MM.1S (cell line): ENCODE measurements at regions not wholly inside any gene's neighbourhood (a gene's known extent, or its start where the extent isn't known, plus 50 kb on each side); places are given as distances from the start of the nearest gene placed in this dataset.

Experiments
- DNase-seq: peaks from one replicate; pipeline ENCODE4 v3.0.0-alpha.2; 2015
- H2AFZ ChIP-seq: fragments of 300-600 bp; sonication (generic); 2 replicates; pipeline ENCODE4 v1.6.0; 2016; ENCODE audit warnings: antibody characterized with exemption, low read length
- H3F3A ChIP-seq: fragments of 300-600 bp; sonication (generic); 2 replicates; pipeline ENCODE4 v1.6.1; 2016; ENCODE audit warnings: mild to moderate bottlenecking, antibody characterized with exemption, low read length, moderate library complexity, mixed read lengths; ENCODE audit not compliant: insufficient read depth
- H3K27ac ChIP-seq: fragments of 300-600 bp; sonication (generic); 2 replicates; pipeline ENCODE4 v1.5.1; 2016; ENCODE audit warnings: mild to moderate bottlenecking, low read length
- H3K27me3 ChIP-seq: fragments of 300-600 bp; sonication (generic); replicated peaks from 2 replicates; pipeline ENCODE4 v1.6.0; 2016; ENCODE audit warnings: low read length; ENCODE audit not compliant: insufficient read depth
- H3K36me3 ChIP-seq: fragments of 300-600 bp; sonication (generic); replicated peaks from 2 replicates; pipeline ENCODE4 v1.6.1; 2016; ENCODE audit warnings: mild to moderate bottlenecking, low read length, mixed read lengths; ENCODE audit not compliant: insufficient read depth
- H3K4me1 ChIP-seq: fragments of 300-600 bp; sonication (generic); 2 replicates; pipeline ENCODE4 v1.6.1; 2016; ENCODE audit warnings: low read length, mixed read lengths
- H3K4me2 ChIP-seq: fragments of 300-600 bp; sonication (generic); 2 replicates; pipeline ENCODE4 v1.6.0; 2016; ENCODE audit warnings: low read depth, low read length
- H3K4me3 ChIP-seq: fragments of 300-600 bp; sonication (generic); 2 replicates; pipeline ENCODE4 v1.5.1; 2016; ENCODE audit warnings: low read length, mixed read lengths
- H3K79me2 ChIP-seq: fragments of 300-600 bp; sonication (generic); 2 replicates; pipeline ENCODE4 v1.6.1; 2016; ENCODE audit warnings: mixed run types, low read length, mixed read lengths
- H3K9ac ChIP-seq: fragments of 300-600 bp; sonication (generic); 2 replicates; pipeline ENCODE4 v1.6.1; 2016; ENCODE audit warnings: low read length, mixed read lengths
- H3K9me2 ChIP-seq: fragments of 300-600 bp; sonication (generic); replicated peaks from 2 replicates; pipeline ENCODE4 v1.6.1; 2016; ENCODE audit warnings: mild to moderate bottlenecking, low read length, mixed read lengths; ENCODE audit not compliant: insufficient read depth
- H3K9me3 ChIP-seq: fragments of 300-600 bp; sonication (generic); replicated peaks from 2 replicates; pipeline ENCODE4 v1.6.1; 2016; ENCODE audit warnings: mild to moderate bottlenecking, low read length, mixed read lengths; ENCODE audit not compliant: insufficient read depth
- H4K20me1 ChIP-seq: fragments of 300-600 bp; sonication (generic); 2 replicates; pipeline ENCODE4 v1.6.1; 2016; ENCODE audit warnings: mild to moderate bottlenecking, low read length, moderate library complexity, mixed read lengths; ENCODE audit not compliant: insufficient read depth
- CTCF ChIP-seq: fragments of 300-600 bp; sonication (generic); IDR thresholded peaks from 2 replicates; pipeline ENCODE4 v1.5.1; 2016; ENCODE audit warnings: antibody characterized with exemption, low read length, mixed read lengths
- EZH2 ChIP-seq: fragments of 300-600 bp; sonication (generic); optimal IDR thresholded peaks from 2 replicates; pipeline ENCODE3; 2017; ENCODE audit warnings: low read depth, mild to moderate bottlenecking, antibody characterized with exemption, low read length, mixed read lengths
- EZH2phosphoT487 ChIP-seq: fragments of 300-600 bp; sonication (generic); IDR thresholded peaks from 2 replicates; pipeline ENCODE4 v1.6.1; 2018; ENCODE audit warnings: antibody characterized with exemption, low read length

DNA sequence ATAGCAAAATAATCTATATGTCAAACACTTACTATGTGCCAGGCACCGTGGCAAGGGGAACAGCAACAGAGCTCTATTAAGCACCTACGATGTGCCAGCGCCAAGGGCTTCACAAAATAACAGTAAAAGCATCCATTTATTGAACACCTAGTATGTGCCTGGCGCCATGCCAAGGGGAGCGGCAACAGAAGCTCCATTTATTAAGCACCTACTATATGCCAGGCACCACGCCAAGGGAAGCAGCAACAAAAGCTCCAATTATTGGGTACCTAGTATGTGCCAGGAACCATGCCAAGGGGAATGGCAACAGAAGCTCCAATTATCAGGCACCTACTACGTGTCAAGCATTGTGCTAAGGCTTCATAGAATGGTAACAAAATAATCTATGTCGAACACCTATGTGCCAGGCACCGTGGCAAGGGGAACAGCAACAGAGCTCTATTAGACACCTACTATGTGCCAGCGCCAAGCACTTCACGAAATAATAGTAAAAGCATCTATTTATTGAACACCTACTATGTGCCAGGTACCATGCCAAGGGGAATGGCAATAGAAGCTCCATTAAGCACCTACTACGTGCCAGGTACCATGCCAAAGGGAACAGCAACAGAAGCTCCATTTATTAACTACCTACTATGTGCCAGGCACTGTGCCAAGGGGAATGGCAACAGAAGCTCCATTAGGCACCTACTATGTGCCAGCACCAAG lies 107.7 kb downstream of the PTPRS start:
- no peak for DNase-seq
- H2AFZ ChIP-seq = no peak overlapping the region
- H3K4me1 ChIP-seq = no peaks in the 10 kb centered on the region
- H3F3A ChIP-seq = no peaks in the 10 kb centered on the region
- no peaks in the 10 kb centered on the region for H3K9me2 ChIP-seq
- H3K27me3 ChIP-seq = peaks cover 56% of the 10 kb centered on the region
- no peak overlapping the region for H3K4me2 ChIP-seq
- no peaks in the 10 kb centered on the region for H3K36me3 ChIP-seq
- no peak overlapping the region for H3K27ac ChIP-seq
- no peak overlapping the region for H3K4me3 ChIP-seq
- H4K20me1 ChIP-seq = no peaks in the 10 kb centered on the region
- no peaks in the 10 kb centered on the region for H3K79me2 ChIP-seq
- no peak overlapping the region for H3K9ac ChIP-seq
- no peak for TF ChIP-seq EZH2phosphoT487
- no peak for TF ChIP-seq CTCF
- TF ChIP-seq EZH2 = no peak
- no peaks in the 10 kb centered on the region for H3K9me3 ChIP-seq

DNA sequence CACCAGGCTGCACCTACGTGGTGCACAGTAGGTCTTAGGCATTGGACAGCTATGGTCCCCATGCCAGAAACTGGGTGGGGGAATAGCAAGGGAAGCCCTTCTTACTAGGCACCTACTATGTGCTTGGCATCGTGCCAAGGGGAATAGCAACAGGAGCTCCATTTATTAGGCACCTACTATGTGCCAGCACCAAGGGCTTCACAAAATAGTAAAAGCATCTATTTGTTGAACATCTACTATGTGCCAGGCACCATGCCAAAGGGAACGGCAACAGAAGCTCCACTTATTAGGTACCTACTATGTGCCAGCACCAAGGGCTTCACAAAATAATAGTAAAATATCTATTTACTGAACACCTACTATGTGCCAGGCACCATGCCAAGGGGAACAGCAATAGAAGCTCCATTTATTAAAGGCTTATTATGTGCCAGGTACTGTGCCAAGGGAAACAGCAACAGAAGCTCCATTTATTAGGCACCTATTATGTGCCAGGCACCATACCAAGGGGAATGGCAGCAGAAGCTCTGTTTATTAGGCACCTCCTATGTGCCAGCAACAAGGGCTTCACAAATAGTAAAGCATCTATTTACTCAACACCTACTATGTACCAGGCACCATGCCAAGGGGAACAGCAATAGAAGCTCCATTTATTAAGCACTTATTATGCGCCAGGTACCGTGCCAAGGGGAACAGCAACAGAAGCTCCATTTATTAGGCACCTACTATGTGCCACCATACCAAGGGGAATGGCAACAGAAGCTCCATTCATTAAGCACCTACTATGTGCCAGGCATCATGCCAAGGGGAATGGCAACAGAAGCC lies 108.5 kb downstream of the PTPRS start:
- Histone ChIP-seq H3K4me3 (no peak overlapping the region), H3K4me2 (no peak overlapping the region), H3K9me3 (no peaks in the 10 kb centered on the region), H3K9ac (no peak overlapping the region), H3K79me2 (no peaks in the 10 kb centered on the region), H3K4me1 (no peaks in the 10 kb centered on the region), H4K20me1 (no peaks in the 10 kb centered on the region), H3K27me3 (peaks cover 53% of the 10 kb centered on the region), H3K36me3 (no peaks in the 10 kb centered on the region), H3F3A (no peaks in the 10 kb centered on the region), H3K9me2 (no peaks in the 10 kb centered on the region), H2AFZ (no peak overlapping the region), H3K27ac (no peak overlapping the region)
- TF ChIP-seq EZH2phosphoT487 (no peak), CTCF (no peak), EZH2 (no peak)
- DNase-seq = no peak

DNA sequence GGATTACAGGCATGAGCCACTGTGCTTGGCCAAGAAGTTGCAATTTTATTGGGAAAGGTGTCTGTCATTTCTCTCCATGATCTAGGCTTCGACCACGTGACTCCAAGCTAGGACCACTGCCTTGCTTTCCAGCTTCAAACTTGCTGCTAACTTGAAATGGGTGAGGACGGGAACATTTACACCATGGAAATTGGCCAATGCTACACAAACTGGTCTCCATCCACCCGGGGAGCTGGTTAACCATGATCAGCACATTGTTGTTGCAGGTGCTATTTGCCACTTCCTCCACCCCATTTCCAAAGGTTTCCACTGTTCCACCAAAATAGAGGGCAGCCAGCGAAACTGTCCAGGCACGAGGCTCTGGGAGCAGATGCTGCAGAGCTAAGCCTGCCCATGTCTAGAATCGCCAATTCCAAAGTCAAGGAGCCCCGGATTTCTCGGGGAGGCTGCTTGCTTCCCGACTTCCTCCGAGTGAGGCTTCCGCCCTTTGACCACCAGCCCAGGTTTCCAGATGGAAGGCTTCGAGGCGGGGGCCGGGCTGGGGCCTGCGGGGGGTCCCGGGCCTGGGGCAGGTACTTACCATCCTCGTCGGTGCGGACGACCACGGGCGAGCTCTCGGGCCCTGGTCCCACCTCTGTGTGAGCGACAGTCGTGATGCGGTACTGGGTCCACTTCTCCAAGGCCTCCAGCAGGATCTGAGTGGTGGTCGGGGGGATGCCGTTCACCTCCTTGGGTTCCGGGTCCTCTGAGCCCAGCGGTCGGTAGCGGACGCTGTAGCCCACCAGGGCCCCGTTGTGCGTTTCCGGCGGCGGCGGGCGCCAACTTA lies 109.7 kb downstream of the PTPRS start:
- no peak overlapping the region for H3K4me2 ChIP-seq
- no peaks in the 10 kb centered on the region for H3K9me2 ChIP-seq
- no peak overlapping the region for H3K9ac ChIP-seq
- no peaks in the 10 kb centered on the region for H3K79me2 ChIP-seq
- H3K4me3 ChIP-seq = no peak overlapping the region
- no peak overlapping the region for H3K27ac ChIP-seq
- peaks cover 49% of the 10 kb centered on the region for H3K27me3 ChIP-seq
- no peaks in the 10 kb centered on the region for H3K36me3 ChIP-seq
- H3K4me1 ChIP-seq = no peaks in the 10 kb centered on the region
- H3F3A ChIP-seq = no peaks in the 10 kb centered on the region
- no peak overlapping the region for H2AFZ ChIP-seq
- no peak for DNase-seq
- TF ChIP-seq CTCF = no peak
- no peak for TF ChIP-seq EZH2phosphoT487
- TF ChIP-seq EZH2 = no peak
- H3K9me3 ChIP-seq = no peaks in the 10 kb centered on the region
- no peaks in the 10 kb centered on the region for H4K20me1 ChIP-seq
